Neural crest cell (in vitro differentiated cells): ENCODE measurements at regions not wholly inside any gene's neighbourhood (a gene's known extent, or its start where the extent isn't known, plus 50 kb on each side); places are given as distances from the start of the nearest gene placed in this dataset.

Experiments used
- DNase-seq: peaks from one replicate; pipeline ENCODE4 v3.0.0; 2021; ENCODE audit warnings: low read depth, mixed read lengths, low spot score
- H3K27ac Mint-ChIP-seq: one replicate; pipeline ENCODE4 v1.8.0; 2021; ENCODE audit warnings: mild to moderate bottlenecking, mixed read lengths; ENCODE audit not compliant: unreplicated experiment
- H3K27me3 Mint-ChIP-seq: 2 replicates; pipeline ENCODE4 v1.8.0; 2021; ENCODE audit warnings: low read depth, mild to moderate bottlenecking, mixed read lengths
- H3K36me3 Mint-ChIP-seq: 2 replicates; pipeline ENCODE4 v1.8.0; 2021; ENCODE audit warnings: low read depth, mild to moderate bottlenecking, mixed read lengths
- H3K4me1 Mint-ChIP-seq: 2 replicates; pipeline ENCODE4 v1.8.0; 2021; ENCODE audit warnings: mixed read lengths
- H3K4me3 Mint-ChIP-seq: one replicate; pipeline ENCODE4 v1.8.0; 2021; ENCODE audit warnings: mild to moderate bottlenecking, mixed read lengths
- H3K9me3 Mint-ChIP-seq: 2 replicates; pipeline ENCODE4 v1.8.0; 2021; ENCODE audit warnings: mixed read lengths
- TF ChIP-seq, protein P1 (sequence below): fragments of 200-600 bp; sonication (generic); conservative IDR thresholded peaks from 2 replicates; pipeline ENCODE4 v1.5.0; 2021; ENCODE audit warnings: antibody characterized with exemption, mild to moderate bottlenecking

DNA sequence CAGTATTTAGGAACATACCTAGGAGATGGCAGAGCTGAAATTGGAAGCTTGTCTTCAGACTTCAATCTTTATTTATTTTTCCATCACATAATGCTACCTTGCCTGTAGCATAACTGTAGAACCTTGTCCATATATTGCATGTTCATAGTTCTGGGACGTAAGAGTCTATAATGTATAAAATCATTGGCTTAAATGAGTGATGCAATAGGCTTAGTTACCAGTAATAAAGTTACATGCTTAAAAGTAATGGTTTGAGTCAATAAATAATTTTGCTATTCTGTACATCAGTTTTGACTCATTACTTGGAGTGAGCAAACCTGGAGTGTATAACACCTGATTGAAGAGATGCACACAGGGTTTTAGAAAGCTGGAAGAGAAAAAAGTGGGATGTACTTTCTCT is 229.3 kb downstream of the CDCA7 start:
- Mint-ChIP-seq H3K27me3 (no peaks in the 10 kb centered on the region), H3K4me3 (no peak overlapping the region), H3K36me3 (no peaks in the 10 kb centered on the region), H3K9me3 (no peaks in the 10 kb centered on the region), H3K27ac (no peak overlapping the region), H3K4me1 (peaks cover 7% of the 10 kb centered on the region)
- no peak for DNase-seq
- TF ChIP-seq, protein P1, sequence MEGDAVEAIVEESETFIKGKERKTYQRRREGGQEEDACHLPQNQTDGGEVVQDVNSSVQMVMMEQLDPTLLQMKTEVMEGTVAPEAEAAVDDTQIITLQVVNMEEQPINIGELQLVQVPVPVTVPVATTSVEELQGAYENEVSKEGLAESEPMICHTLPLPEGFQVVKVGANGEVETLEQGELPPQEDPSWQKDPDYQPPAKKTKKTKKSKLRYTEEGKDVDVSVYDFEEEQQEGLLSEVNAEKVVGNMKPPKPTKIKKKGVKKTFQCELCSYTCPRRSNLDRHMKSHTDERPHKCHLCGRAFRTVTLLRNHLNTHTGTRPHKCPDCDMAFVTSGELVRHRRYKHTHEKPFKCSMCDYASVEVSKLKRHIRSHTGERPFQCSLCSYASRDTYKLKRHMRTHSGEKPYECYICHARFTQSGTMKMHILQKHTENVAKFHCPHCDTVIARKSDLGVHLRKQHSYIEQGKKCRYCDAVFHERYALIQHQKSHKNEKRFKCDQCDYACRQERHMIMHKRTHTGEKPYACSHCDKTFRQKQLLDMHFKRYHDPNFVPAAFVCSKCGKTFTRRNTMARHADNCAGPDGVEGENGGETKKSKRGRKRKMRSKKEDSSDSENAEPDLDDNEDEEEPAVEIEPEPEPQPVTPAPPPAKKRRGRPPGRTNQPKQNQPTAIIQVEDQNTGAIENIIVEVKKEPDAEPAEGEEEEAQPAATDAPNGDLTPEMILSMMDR, result no peak

DNA sequence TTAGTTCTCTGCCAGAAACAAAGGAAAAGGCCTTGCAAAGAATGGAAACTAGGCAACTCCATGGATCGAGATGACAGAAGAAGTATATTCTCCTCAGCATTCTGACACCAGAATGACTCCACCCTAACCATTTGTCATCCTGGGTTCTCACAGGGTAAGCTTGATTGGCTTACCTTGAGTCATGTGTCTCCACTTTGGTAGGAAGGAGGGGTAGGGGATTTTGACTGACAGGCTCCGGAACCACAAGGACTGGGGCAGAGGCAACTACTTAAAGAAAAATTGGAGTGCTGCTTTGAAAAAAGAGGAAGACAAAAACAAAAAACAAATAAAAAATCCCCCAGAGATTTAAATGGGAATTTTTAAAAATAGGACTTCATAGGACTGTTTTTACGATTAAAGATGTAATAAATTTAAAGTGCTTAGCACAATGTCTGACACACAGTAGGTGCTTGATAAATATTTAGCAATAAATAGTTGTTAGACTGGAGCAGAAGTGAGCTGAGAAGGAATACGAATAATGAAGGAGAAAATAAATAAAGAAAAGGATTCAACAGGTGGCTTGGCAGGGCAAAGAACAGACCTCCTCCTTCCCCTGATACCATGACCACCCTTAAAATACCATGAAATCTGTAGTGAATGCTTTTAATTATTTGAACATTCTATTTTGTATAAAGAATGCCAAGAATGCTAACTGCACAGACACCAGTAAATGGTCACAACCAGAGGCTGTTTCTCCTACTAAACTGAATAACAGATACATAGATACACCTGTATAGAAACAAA is 230.2 kb downstream of the CDCA7 start:
- no peaks in the 10 kb centered on the region for H3K27me3 Mint-ChIP-seq
- no peak for DNase-seq
- H3K4me1 Mint-ChIP-seq, result peaks cover 7% of the 10 kb centered on the region
- TF ChIP-seq, protein P1, result no peak
- no peaks in the 10 kb centered on the region for H3K9me3 Mint-ChIP-seq
- H3K36me3 Mint-ChIP-seq, result no peaks in the 10 kb centered on the region
- no peak overlapping the region for H3K27ac Mint-ChIP-seq
- no peak overlapping the region for H3K4me3 Mint-ChIP-seq

DNA sequence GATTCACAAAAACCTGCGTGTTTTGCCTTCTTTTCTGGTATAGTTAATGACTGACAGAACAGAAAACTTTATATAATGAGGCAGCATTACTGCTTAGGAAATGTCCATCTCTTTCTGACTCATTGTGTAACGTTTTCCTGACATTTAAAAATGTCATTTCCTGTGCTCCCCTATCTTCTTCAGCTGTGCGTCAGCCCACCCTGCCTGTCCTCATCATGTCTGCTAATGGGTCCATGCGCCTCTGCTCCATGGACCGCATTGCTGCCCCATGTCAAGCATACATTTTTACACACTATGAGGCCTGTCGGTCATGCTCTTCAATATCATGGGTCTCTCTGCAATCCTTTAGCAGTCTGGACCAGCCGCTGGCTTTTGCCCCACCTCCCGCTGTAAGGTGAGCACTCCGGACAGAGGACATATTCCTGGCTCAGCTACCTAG is 234.3 kb downstream of the CDCA7 start:
- DNase-seq, result no peak
- Mint-ChIP-seq H3K4me1 (peaks cover 15% of the 10 kb centered on the region), H3K27ac (no peak overlapping the region), H3K36me3 (peaks cover 10% of the 10 kb centered on the region), H3K27me3 (no peaks in the 10 kb centered on the region), H3K9me3 (peaks cover 9% of the 10 kb centered on the region), H3K4me3 (no peak overlapping the region)
- TF ChIP-seq, protein P1, result no peak

- Mint-ChIP-seq H3K27me3 (no peaks in the 10 kb centered on the region), H3K4me3 (no peak overlapping the region), H3K4me1 (peaks cover 12% of the 10 kb centered on the region), H3K9me3 (peaks cover 11% of the 10 kb centered on the region), H3K27ac (no peak overlapping the region), H3K36me3 (peaks cover 15% of the 10 kb centered on the region)
- DNase-seq, result no peak
- TF ChIP-seq, protein P1, result no peak
Measured at GRCh38 chr2:173589604-173590275, 235.1 kb downstream of the CDCA7 start.

DNA sequence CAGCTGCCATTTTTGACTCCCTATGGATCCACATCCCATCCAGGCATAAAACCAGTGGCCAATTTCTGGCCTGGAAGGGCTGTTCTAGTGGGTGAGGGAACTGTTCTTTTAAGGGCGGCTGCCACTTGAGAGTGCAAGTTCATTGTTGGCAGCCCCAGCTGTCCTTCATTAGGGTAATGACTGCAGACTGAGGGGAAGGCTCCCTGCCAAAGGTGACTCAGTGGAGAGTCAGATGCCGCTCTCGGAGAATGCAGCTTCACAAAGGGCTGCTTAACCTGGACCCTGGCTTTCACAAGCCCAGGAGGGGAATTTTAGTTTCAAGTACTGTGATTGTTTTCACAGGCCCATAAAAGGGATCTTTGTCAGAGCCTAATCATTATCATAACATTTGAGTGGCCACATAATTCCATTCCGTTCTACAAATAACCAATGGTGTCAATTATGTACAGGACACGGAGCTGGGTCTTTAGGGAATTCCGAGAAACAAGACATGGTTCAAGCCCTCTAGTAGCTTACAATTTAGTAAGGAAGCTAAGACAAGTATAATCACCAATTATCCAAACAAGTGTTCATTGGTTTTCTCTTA is 235.7 kb downstream of the CDCA7 start:
- no peak for DNase-seq
- H3K36me3 Mint-ChIP-seq, result peaks cover 19% of the 10 kb centered on the region
- TF ChIP-seq, protein P1, result no peak
- H3K27me3 Mint-ChIP-seq, result no peaks in the 10 kb centered on the region
- peaks cover 7% of the 10 kb centered on the region for H3K4me1 Mint-ChIP-seq
- no peak overlapping the region for H3K4me3 Mint-ChIP-seq
- H3K27ac Mint-ChIP-seq, result no peak overlapping the region
- H3K9me3 Mint-ChIP-seq, result peaks cover 11% of the 10 kb centered on the region
